IPS-15b (cell line): ENCODE measurements at regions not wholly inside any gene's neighbourhood (a gene's known extent, or its start where the extent isn't known, plus 50 kb on each side); places are given as distances from the start of the nearest gene placed in this dataset.
"Not testable (repeated sequence)": the region's sequence is repeated elsewhere in the genome, so short reads cannot be mapped to it uniquely, and the experiment has no call there.

Experiments used
- H3K27me3 ChIP-seq: one replicate; pipeline ENCODE4 v1.6.1; 2013; ENCODE audit warnings: low read length; ENCODE audit not compliant: control insufficient read depth, insufficient read depth
- H3K36me3 ChIP-seq: one replicate; pipeline ENCODE4 v1.6.1; 2013; ENCODE audit warnings: low read length; ENCODE audit not compliant: control insufficient read depth, insufficient read depth
- H3K4me1 ChIP-seq: one replicate; pipeline ENCODE4 v1.6.1; 2013; ENCODE audit warnings: mild to moderate bottlenecking, low read length; ENCODE audit not compliant: control insufficient read depth, insufficient read depth
- H3K4me3 ChIP-seq: one replicate; pipeline ENCODE4 v1.5.1; 2013; ENCODE audit warnings: low read depth, low read length
- H3K9ac ChIP-seq: one replicate; pipeline ENCODE4 v1.6.1; 2013; ENCODE audit warnings: low read depth, mild to moderate bottlenecking, low read length
- H3K9me3 ChIP-seq: one replicate; pipeline ENCODE4 v1.6.1; 2013; ENCODE audit warnings: mild to moderate bottlenecking, low read length; ENCODE audit not compliant: control insufficient read depth, insufficient read depth

GRCh38 chr5:135106136-135106535 is 72.1 kb upstream of the PITX1 start:
- no peaks in the 10 kb centered on the region for H3K36me3 ChIP-seq
- no peak overlapping the region for H3K9ac ChIP-seq
- no peaks in the 10 kb centered on the region for H3K9me3 ChIP-seq
- no peak overlapping the region for H3K4me3 ChIP-seq
- no peaks in the 10 kb centered on the region for H3K4me1 ChIP-seq
- no peaks in the 10 kb centered on the region for H3K27me3 ChIP-seq

GRCh38 chr5:135105105-135105484 is 71.1 kb upstream of the PITX1 start:
- Histone ChIP-seq H3K4me1 (no peaks in the 10 kb centered on the region), H3K36me3 (no peaks in the 10 kb centered on the region), H3K27me3 (no peaks in the 10 kb centered on the region), H3K9ac (no peak overlapping the region), H3K9me3 (no peaks in the 10 kb centered on the region), H3K4me3 (no peak overlapping the region)

GRCh38 chr5:135103575-135103853 is 69.5 kb upstream of the PITX1 start:
- Histone ChIP-seq H3K4me1 (no peaks in the 10 kb centered on the region), H3K9me3 (no peaks in the 10 kb centered on the region), H3K4me3 (no peak overlapping the region), H3K9ac (no peak overlapping the region), H3K27me3 (no peaks in the 10 kb centered on the region), H3K36me3 (no peaks in the 10 kb centered on the region)

- Histone ChIP-seq H3K9ac (no peak overlapping the region), H3K4me3 (no peak overlapping the region), H3K27me3 (no peaks in the 10 kb centered on the region), H3K4me1 (no peaks in the 10 kb centered on the region), H3K9me3 (no peaks in the 10 kb centered on the region), H3K36me3 (no peaks in the 10 kb centered on the region)
These were observed 68.9 kb upstream of the PITX1 start for GRCh38 chr5:135102716-135103574.

- Histone ChIP-seq H3K9me3 (no peaks in the 10 kb centered on the region), H3K9ac (no peak overlapping the region), H3K4me1 (no peaks in the 10 kb centered on the region), H3K36me3 (no peaks in the 10 kb centered on the region), H3K4me3 (no peak overlapping the region), H3K27me3 (no peaks in the 10 kb centered on the region)
These were observed 66.4 kb upstream of the PITX1 start for GRCh38 chr5:135100431-135100830.

GRCh38 chr5:135100011-135100410 is 66.0 kb upstream of the PITX1 start:
- no peak overlapping the region for H3K4me3 ChIP-seq
- H3K9me3 ChIP-seq: no peaks in the 10 kb centered on the region
- no peak overlapping the region for H3K9ac ChIP-seq
- no peaks in the 10 kb centered on the region for H3K27me3 ChIP-seq
- H3K4me1 ChIP-seq: no peaks in the 10 kb centered on the region
- no peaks in the 10 kb centered on the region for H3K36me3 ChIP-seq

- Histone ChIP-seq H3K36me3 (no peaks in the 10 kb centered on the region), H3K4me3 (no peak overlapping the region), H3K4me1 (no peaks in the 10 kb centered on the region), H3K27me3 (no peaks in the 10 kb centered on the region), H3K9ac (no peak overlapping the region), H3K9me3 (no peaks in the 10 kb centered on the region)
These were observed 63.4 kb upstream of the PITX1 start for GRCh38 chr5:135097390-135097789.

- Histone ChIP-seq H3K36me3 (no peaks in the 10 kb centered on the region), H3K4me3 (no peak overlapping the region), H3K9me3 (no peaks in the 10 kb centered on the region), H3K4me1 (no peaks in the 10 kb centered on the region), H3K9ac (no peak overlapping the region), H3K27me3 (no peaks in the 10 kb centered on the region)
These were observed 61.8 kb upstream of the PITX1 start for GRCh38 chr5:135095871-135096270.

GRCh38 chr5:135095052-135095715 is 61.2 kb upstream of the PITX1 start:
- no peaks in the 10 kb centered on the region for H3K9me3 ChIP-seq
- no peaks in the 10 kb centered on the region for H3K4me1 ChIP-seq
- H3K4me3 ChIP-seq: no peak overlapping the region
- H3K9ac ChIP-seq: no peak overlapping the region
- H3K36me3 ChIP-seq: no peaks in the 10 kb centered on the region
- H3K27me3 ChIP-seq: no peaks in the 10 kb centered on the region

- Histone ChIP-seq H3K9ac (no peak overlapping the region), H3K4me3 (no peak overlapping the region), H3K27me3 (no peaks in the 10 kb centered on the region), H3K9me3 (no peaks in the 10 kb centered on the region), H3K4me1 (no peaks in the 10 kb centered on the region), H3K36me3 (no peaks in the 10 kb centered on the region)
These were observed 60.5 kb upstream of the PITX1 start for GRCh38 chr5:135094339-135095051.

- not testable (repeated sequence) for H3K36me3 ChIP-seq, H3K9ac ChIP-seq, H3K4me3 ChIP-seq, H3K4me1 ChIP-seq, H3K27me3 ChIP-seq, H3K9me3 ChIP-seq
These were observed 59.5 kb upstream of the PITX1 start for GRCh38 chr5:135093483-135093882.

GRCh38 chr5:135092476-135092875 is 58.4 kb upstream of the PITX1 start:
- Histone ChIP-seq H3K27me3 (no peaks in the 10 kb centered on the region), H3K9ac (no peak overlapping the region), H3K4me3 (no peak overlapping the region), H3K4me1 (no peaks in the 10 kb centered on the region), H3K36me3 (no peaks in the 10 kb centered on the region), H3K9me3 (no peaks in the 10 kb centered on the region)
